GM18907 (cell line): ENCODE measurements at regions not wholly inside any gene's neighbourhood (a gene's known extent, or its start where the extent isn't known, plus 50 kb on each side); places are given as distances from the start of the nearest gene placed in this dataset.

Experiments
- ATAC-seq: cut with Tn5 transposase; IDR thresholded peaks from one replicate; pipeline ENCODE4 v1.9.1; 2021; ENCODE audit warnings: mild to moderate bottlenecking, moderate library complexity; ENCODE audit not compliant: unreplicated experiment

- ATAC-seq = no peak
Observed at GRCh38 chr12:107339932-107340331, 246.6 kb upstream of the CRY1 start.

- no peak for ATAC-seq
Observed at GRCh38 chr12:107340898-107341297, 247.5 kb upstream of the CRY1 start.

GRCh38 chr12:107344035-107344808 lies 250.9 kb upstream of the CRY1 start:
- no peak for ATAC-seq

GRCh38 chr12:107347261-107347660 lies 253.9 kb upstream of the CRY1 start:
- ATAC-seq = no peak

GRCh38 chr12:107349008-107349747 lies 255.8 kb upstream of the CRY1 start:
- ATAC-seq = no peak

GRCh38 chr12:107349839-107350238 lies 256.5 kb upstream of the CRY1 start:
- ATAC-seq = no peak

GRCh38 chr12:107351109-107351508 lies 257.8 kb upstream of the CRY1 start:
- ATAC-seq = no peak

- no peak for ATAC-seq
Observed at GRCh38 chr12:107351713-107352112, 258.4 kb upstream of the CRY1 start.

GRCh38 chr12:107352347-107353081 lies 259.2 kb upstream of the CRY1 start:
- no peak for ATAC-seq

- no peak for ATAC-seq
Observed at GRCh38 chr12:107353312-107353711, 260.0 kb upstream of the CRY1 start.

GRCh38 chr12:107355004-107355565 lies 261.7 kb upstream of the CRY1 start:
- ATAC-seq = no peak

- no peak for ATAC-seq
Observed at GRCh38 chr12:107355612-107356011, 262.3 kb upstream of the CRY1 start.

GRCh38 chr12:107356266-107356936 lies 263.1 kb upstream of the CRY1 start:
- no peak for ATAC-seq

GRCh38 chr12:107356937-107357295 lies 263.6 kb upstream of the CRY1 start:
- no peak for ATAC-seq

GRCh38 chr12:107359382-107359781 lies 266.0 kb upstream of the CRY1 start:
- no peak for ATAC-seq

GRCh38 chr12:107360033-107360432 lies 266.7 kb upstream of the CRY1 start:
- no peak for ATAC-seq

GRCh38 chr12:107360482-107360881 lies 267.1 kb upstream of the CRY1 start:
- ATAC-seq = no peak

- no peak for ATAC-seq
Observed at GRCh38 chr12:107361970-107362369, 268.6 kb upstream of the CRY1 start.

- ATAC-seq = no peak
Observed at GRCh38 chr12:107362960-107363359, 269.6 kb upstream of the CRY1 start.

GRCh38 chr12:107364875-107365518 lies 271.6 kb upstream of the CRY1 start:
- no peak for ATAC-seq
